H1 (cell line): ENCODE measurements at regions not wholly inside any gene's neighbourhood (a gene's known extent, or its start where the extent isn't known, plus 50 kb on each side); places are given as distances from the start of the nearest gene placed in this dataset.

ENCODE experiments used
- CTCF ChIA-PET: fragments of 300-600 bp; sonication (Branson Sonifier 250); formaldehyde crosslinking; loops from one replicate; lab custom pipeline; 2021; ENCODE audit not compliant: partially characterized antibody; lab: Charles Lee
- POLR2A ChIA-PET: fragments of 300-600 bp; sonication (Branson Sonifier 250); formaldehyde crosslinking; loops from one replicate; lab custom pipeline; 2021; ENCODE audit warnings: inconsistent platforms; ENCODE audit not compliant: partially characterized antibody; lab: Charles Lee
- DNase-seq, 2 experiments: peaks; one replicate each; pipeline versions ENCODE4 v3.0.0 to v3.0.0-alpha.2; 2010 to 2022; ENCODE audit warnings: low spot score in 2 of 2, low read depth in 1 of 2, mixed read lengths in 1 of 2
- FAIRE-seq: peaks from 2 replicates; lab custom pipeline; 2011; peaks lifted over from hg19 to GRCh38; lab: Jason Lieb, UNC
- H2AFZ ChIP-seq: 2 replicates; pipeline ENCODE4 v1.8.1; 2012; ENCODE audit warnings: low read length, inconsistent platforms
- H2AK5ac ChIP-seq: 2 replicates; pipeline ENCODE4 v1.6.1; 2013; ENCODE audit warnings: low read depth, low read length
- H2BK120ac ChIP-seq: replicated peaks from 2 replicates; pipeline ENCODE3; 2013; ENCODE audit warnings: low read depth, low read length, inconsistent platforms
- H2BK12ac ChIP-seq: 2 replicates; pipeline ENCODE4 v1.6.1; 2013; ENCODE audit warnings: low read depth, low read length
- H2BK15ac ChIP-seq: 2 replicates; pipeline ENCODE4 v1.6.1; 2013; ENCODE audit warnings: low read length
- H2BK20ac ChIP-seq: 2 replicates; pipeline ENCODE4 v1.6.1; 2013; ENCODE audit warnings: low read length
- H2BK5ac ChIP-seq: 2 replicates; pipeline ENCODE4 v1.6.1; 2013; ENCODE audit warnings: low read depth, low read length
- H3K14ac ChIP-seq: 2 replicates; pipeline ENCODE4 v1.6.1; 2013; ENCODE audit warnings: inconsistent platforms; ENCODE audit not compliant: insufficient read length
- H3K18ac ChIP-seq: 2 replicates; pipeline ENCODE4 v1.6.1; 2013; ENCODE audit warnings: low read length; ENCODE audit errors: extremely low read depth
- H3K23ac ChIP-seq: 2 replicates; pipeline ENCODE4 v1.6.1; 2013; ENCODE audit warnings: inconsistent platforms; ENCODE audit not compliant: insufficient read length
- H3K23me2 ChIP-seq: 2 replicates; pipeline ENCODE4 v1.6.1; 2013; ENCODE audit warnings: low read depth, low read length
- H3K27ac ChIP-seq: 2 replicates; pipeline ENCODE4 v1.6.1; 2011; ENCODE audit warnings: low read depth, low read length, inconsistent platforms
- H3K27me3 ChIP-seq, 4 experiments: replicated peaks in 1 of 4; 1 replicate in 1 of 4; 2 replicates in 3 of 4; pipeline versions ENCODE4 v1.6.1 to v1.8.1; 2011 to 2013; ENCODE audit warnings: low read length in 3 of 4, mild to moderate bottlenecking in 3 of 4, inconsistent platforms in 2 of 4, mixed read lengths in 2 of 4, moderate library complexity in 1 of 4; ENCODE audit not compliant: control insufficient read depth in 3 of 4, insufficient read depth in 3 of 4; ENCODE audit errors: extremely low read depth in 1 of 4
- H3K36me3 ChIP-seq, 4 experiments: 2 replicates each; pipeline versions ENCODE4 v1.6.1 to v1.8.1; 2011 to 2013; ENCODE audit warnings: mild to moderate bottlenecking in 4 of 4, low read length in 3 of 4, moderate library complexity in 2 of 4, control low read depth in 1 of 4, inconsistent platforms in 1 of 4; ENCODE audit not compliant: insufficient read depth in 4 of 4, control insufficient read depth in 2 of 4
- H3K4ac ChIP-seq: replicated peaks from 2 replicates; pipeline ENCODE3; 2013; ENCODE audit warnings: low read length, low read depth, mixed read lengths, inconsistent platforms; ENCODE audit not compliant: insufficient read length
- H3K4me1 ChIP-seq, 4 experiments: replicated peaks in 1 of 4; 1 replicate in 1 of 4; 2 replicates in 3 of 4; pipeline versions ENCODE4 v1.6.1 to v1.8.1; 2011 to 2013; ENCODE audit warnings: low read length in 3 of 4, inconsistent platforms in 2 of 4, mixed read lengths in 1 of 4; ENCODE audit not compliant: insufficient read depth in 4 of 4, control insufficient read depth in 3 of 4
- H3K4me2 ChIP-seq, 2 experiments: 2 replicates each; pipeline versions ENCODE4 v1.6.1 to v1.8.1; 2011 to 2013; ENCODE audit warnings: low read depth in 2 of 2, low read length in 2 of 2, control low read depth in 1 of 2, inconsistent platforms in 1 of 2, mild to moderate bottlenecking in 1 of 2; ENCODE audit not compliant: insufficient read depth in 1 of 2
- H3K4me3 ChIP-seq, 4 experiments: fragments of 200-600, 300-600 bp in 1 of 4; sonication (generic), shearing (Covaris generic), sonication (Bioruptor Twin) in 1 of 4; 2 replicates each; pipeline versions ENCODE4 v1.5.1 to v1.8.1; 2011 to 2016; ENCODE audit warnings: low read length in 4 of 4, low read depth in 3 of 4, control low read depth in 2 of 4, inconsistent platforms in 2 of 4, mild to moderate bottlenecking in 2 of 4, mixed read lengths in 1 of 4, moderate library complexity in 1 of 4; ENCODE audit not compliant: insufficient read depth in 2 of 4; ENCODE audit errors: extremely low read depth in 1 of 4
- H3K56ac ChIP-seq: replicated peaks from 2 replicates; pipeline ENCODE3; 2013; ENCODE audit warnings: low read depth, mild to moderate bottlenecking, mixed read lengths, low read length, inconsistent platforms; ENCODE audit not compliant: insufficient read length
- H3K79me1 ChIP-seq: 2 replicates; pipeline ENCODE4 v1.6.1; 2013; ENCODE audit warnings: low read depth, low read length, control low read depth
- H3K79me2 ChIP-seq, 2 experiments: 2 replicates each; pipeline versions ENCODE4 v1.6.1 to v1.8.1; 2012 to 2013; ENCODE audit warnings: low read length in 2 of 2, mild to moderate bottlenecking in 2 of 2, inconsistent platforms in 1 of 2; ENCODE audit not compliant: insufficient read depth in 2 of 2, control insufficient read depth in 1 of 2
- H3K9ac ChIP-seq, 4 experiments: replicated peaks in 1 of 4; 1 replicate in 1 of 4; 2 replicates in 3 of 4; pipeline versions ENCODE4 v1.6.1 to v1.8.1; 2011 to 2013; ENCODE audit warnings: low read depth in 3 of 4, low read length in 3 of 4, control low read depth in 2 of 4, mild to moderate bottlenecking in 2 of 4, moderate library complexity in 2 of 4, inconsistent platforms in 1 of 4; ENCODE audit errors: extremely low read depth in 1 of 4
- H3K9me3 ChIP-seq, 2 experiments: 2 replicates each; pipeline versions ENCODE4 v1.6.1 to v1.8.1; 2012 to 2013; ENCODE audit warnings: mild to moderate bottlenecking in 2 of 2, moderate library complexity in 2 of 2, control low read depth in 1 of 2, inconsistent platforms in 1 of 2, low read depth in 1 of 2, low read length in 1 of 2, mixed read lengths in 1 of 2; ENCODE audit not compliant: insufficient read depth in 2 of 2
- H4K20me1 ChIP-seq, 2 experiments: replicated peaks in 1 of 2; 2 replicates each; pipeline versions ENCODE3 to v1.8.1; 2011 to 2013; ENCODE audit warnings: inconsistent platforms in 2 of 2, low read length in 2 of 2, mild to moderate bottlenecking in 1 of 2; ENCODE audit not compliant: insufficient read depth in 2 of 2, control insufficient read depth in 1 of 2
- H4K5ac ChIP-seq: 2 replicates; pipeline ENCODE4 v1.6.1; 2013; ENCODE audit warnings: low read length, low read depth, mixed read lengths, inconsistent platforms; ENCODE audit not compliant: insufficient read length
- H4K8ac ChIP-seq: 2 replicates; pipeline ENCODE4 v1.8.0; 2013; ENCODE audit warnings: mild to moderate bottlenecking, moderate library complexity, low read length, inconsistent platforms; ENCODE audit not compliant: insufficient read depth; ENCODE audit errors: extremely low read depth
- H4K91ac ChIP-seq: replicated peaks from 2 replicates; pipeline ENCODE3; 2013; ENCODE audit warnings: low read length, mixed read lengths, inconsistent platforms; ENCODE audit not compliant: insufficient read length
- HDAC2 ChIP-seq, 2 experiments: fragments of 300-600 bp in 1 of 2; sonication (generic) in 1 of 2; IDR thresholded peaks; 2 replicates each; pipeline ENCODE4 v1.6.1; 2011 to 2012; ENCODE audit warnings: low read depth in 2 of 2, low read length in 2 of 2, mild to moderate bottlenecking in 2 of 2, moderate library complexity in 2 of 2, borderline replicate concordance in 1 of 2, inconsistent platforms in 1 of 2
- HDAC6 ChIP-seq: IDR thresholded peaks from one replicate; pipeline ENCODE4 v1.7.1; 2012; ENCODE audit warnings: low read depth, mild to moderate bottlenecking, inconsistent platforms, low read length, moderate library complexity
- KDM5A ChIP-seq: fragments of 200-600 bp; IDR thresholded peaks from 2 replicates; pipeline ENCODE4 v1.7.1; 2012; ENCODE audit warnings: mild to moderate bottlenecking, low read length, inconsistent platforms, mixed read lengths
- NANOG ChIP-seq: IDR thresholded peaks from 2 replicates; pipeline ENCODE4 v1.6.1; 2011; ENCODE audit warnings: low read length, low read depth, mild to moderate bottlenecking, inconsistent platforms; ENCODE audit not compliant: insufficient read depth, poor library complexity, severe bottlenecking
- SP1 ChIP-seq: IDR thresholded peaks from 2 replicates; pipeline ENCODE4 v1.6.1; 2011; ENCODE audit warnings: low read depth, low read length
- WGBS, 2 experiments: shearing (Covaris generic) in 1 of 2; methylation state at CpG; one replicate each; pipeline versions ENCODE4 v1.1.6 to v1.1.7; 2013 to 2015; ENCODE audit warnings: low lambda C conversion rate in 2 of 2, mixed read lengths in 2 of 2, inconsistent platforms in 1 of 2, low coverage in 1 of 2, missing lambda C conversion rate in 1 of 2; ENCODE audit not compliant: insufficient replicate concordance in 2 of 2, insufficient coverage in 1 of 2, insufficient read length in 1 of 2; ENCODE audit errors: extremely low coverage in 1 of 2, missing lambda C conversion rate in 1 of 2; 5-methylcytosine and 5-hydroxymethylcytosine counted together
- TF ChIP-seq, protein P1 (sequence below): IDR thresholded peaks from 2 replicates; pipeline ENCODE4 v1.6.1; 2012; ENCODE audit warnings: inconsistent platforms

DNA sequence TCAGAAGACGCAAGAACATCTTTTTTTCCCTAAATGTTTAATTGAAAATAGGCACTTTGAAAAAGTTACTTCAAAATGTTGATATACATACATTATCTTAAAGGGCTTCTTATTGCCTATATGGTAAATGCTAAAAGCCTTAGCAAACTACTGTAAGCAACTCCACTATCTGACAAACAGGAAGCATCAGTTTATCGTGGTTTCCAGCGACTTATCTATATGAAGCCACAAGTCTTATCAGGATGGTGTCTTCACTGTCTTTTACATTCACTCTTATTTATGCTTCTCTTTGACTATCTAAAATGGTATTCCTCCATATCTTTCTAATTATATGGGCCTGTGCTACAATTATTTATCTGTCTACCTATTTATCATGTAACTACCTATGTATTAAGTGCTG lies 2091.9 kb downstream of the LRRC4C start:
- H3K9me3 ChIP-seq, result no peaks in the 10 kb centered on the region; a peak in 1 of 4 replicates
- WGBS, 2 experiments, result 100% methylated on average over 3 of the region's 3 CpGs; no CpG with 5 or more reads in 1 of the 2 experiments
- CTCF ChIA-PET, result interaction anchor here (1.0 kb wide), 1 partner anchor 17 kb away, joined by 3 read pairs; no protein-coding TSS in a partner anchor

More for the DNA sequence above, 2091.9 kb downstream of the LRRC4C start:
- H3K27ac ChIP-seq, result no peak overlapping the region
- H3K4me2 ChIP-seq, result no peak overlapping the region
- no peaks in the 10 kb centered on the region for H3K79me1 ChIP-seq
- no peaks in the 10 kb centered on the region for H4K20me1 ChIP-seq
- no peak overlapping the region for H2BK5ac ChIP-seq
- no peak overlapping the region for H3K14ac ChIP-seq
- no peak overlapping the region for H4K5ac ChIP-seq
- H3K4ac ChIP-seq, result no peak overlapping the region
- no peak overlapping the region for H2BK120ac ChIP-seq
- DNase-seq (no peak), FAIRE-seq (no peak)
- no peaks in the 10 kb centered on the region for H3K36me3 ChIP-seq
- no peak overlapping the region for H3K56ac ChIP-seq
- no peak overlapping the region for H2AK5ac ChIP-seq
- POLR2A ChIA-PET, result no interaction called here
- no peaks in the 10 kb centered on the region for H3K4me1 ChIP-seq
- H3K23me2 ChIP-seq, result no peaks in the 10 kb centered on the region
- no peak overlapping the region for H3K18ac ChIP-seq
- no peak overlapping the region for H4K8ac ChIP-seq
- no peak overlapping the region for H4K91ac ChIP-seq
- TF ChIP-seq HDAC6, result no peak
- TF ChIP-seq HDAC2 (IDR thresholded peaks at IDR 0.05; ENCODE audit: borderline replicate concordance in 1 of 2, low read depth in 2 of 2, low read length in 2 of 2), result no peak
- no peak for TF ChIP-seq KDM5A
- TF ChIP-seq, protein P1, sequence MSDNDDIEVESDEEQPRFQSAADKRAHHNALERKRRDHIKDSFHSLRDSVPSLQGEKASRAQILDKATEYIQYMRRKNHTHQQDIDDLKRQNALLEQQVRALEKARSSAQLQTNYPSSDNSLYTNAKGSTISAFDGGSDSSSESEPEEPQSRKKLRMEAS, result no peak
- no peak for TF ChIP-seq SP1
- TF ChIP-seq NANOG, result no peak
- no peak overlapping the region for H3K23ac ChIP-seq
- no peak overlapping the region for H3K9ac ChIP-seq
- H2AFZ ChIP-seq, result no peak overlapping the region
- H3K79me2 ChIP-seq, result no peaks in the 10 kb centered on the region
- H2BK15ac ChIP-seq, result no peak overlapping the region
- no peak overlapping the region for H2BK12ac ChIP-seq
- H3K4me3 ChIP-seq, result no peak overlapping the region
- no peaks in the 10 kb centered on the region for H3K27me3 ChIP-seq
- H2BK20ac ChIP-seq, result no peak overlapping the region
